H1 (cell line): ENCODE measurements at regions not wholly inside any gene's neighbourhood (a gene's known extent, or its start where the extent isn't known, plus 50 kb on each side); places are given as distances from the start of the nearest gene placed in this dataset.

ENCODE experiments used
- CTCF ChIA-PET: fragments of 300-600 bp; sonication (Branson Sonifier 250); formaldehyde crosslinking; loops from one replicate; lab custom pipeline; 2021; ENCODE audit not compliant: partially characterized antibody; lab: Charles Lee
- POLR2A ChIA-PET: fragments of 300-600 bp; sonication (Branson Sonifier 250); formaldehyde crosslinking; loops from one replicate; lab custom pipeline; 2021; ENCODE audit warnings: inconsistent platforms; ENCODE audit not compliant: partially characterized antibody; lab: Charles Lee
- DNase-seq, 2 experiments: peaks; one replicate each; pipeline versions ENCODE4 v3.0.0 to v3.0.0-alpha.2; 2010 to 2022; ENCODE audit warnings: low spot score in 2 of 2, low read depth in 1 of 2, mixed read lengths in 1 of 2
- FAIRE-seq: peaks from 2 replicates; lab custom pipeline; 2011; peaks lifted over from hg19 to GRCh38; lab: Jason Lieb, UNC
- H2AFZ ChIP-seq: 2 replicates; pipeline ENCODE4 v1.8.1; 2012; ENCODE audit warnings: low read length, inconsistent platforms
- H2AK5ac ChIP-seq: 2 replicates; pipeline ENCODE4 v1.6.1; 2013; ENCODE audit warnings: low read depth, low read length
- H2BK120ac ChIP-seq: replicated peaks from 2 replicates; pipeline ENCODE3; 2013; ENCODE audit warnings: low read depth, low read length, inconsistent platforms
- H2BK12ac ChIP-seq: 2 replicates; pipeline ENCODE4 v1.6.1; 2013; ENCODE audit warnings: low read depth, low read length
- H2BK15ac ChIP-seq: 2 replicates; pipeline ENCODE4 v1.6.1; 2013; ENCODE audit warnings: low read length
- H2BK20ac ChIP-seq: 2 replicates; pipeline ENCODE4 v1.6.1; 2013; ENCODE audit warnings: low read length
- H2BK5ac ChIP-seq: 2 replicates; pipeline ENCODE4 v1.6.1; 2013; ENCODE audit warnings: low read depth, low read length
- H3K14ac ChIP-seq: 2 replicates; pipeline ENCODE4 v1.6.1; 2013; ENCODE audit warnings: inconsistent platforms; ENCODE audit not compliant: insufficient read length
- H3K18ac ChIP-seq: 2 replicates; pipeline ENCODE4 v1.6.1; 2013; ENCODE audit warnings: low read length; ENCODE audit errors: extremely low read depth
- H3K23ac ChIP-seq: 2 replicates; pipeline ENCODE4 v1.6.1; 2013; ENCODE audit warnings: inconsistent platforms; ENCODE audit not compliant: insufficient read length
- H3K23me2 ChIP-seq: 2 replicates; pipeline ENCODE4 v1.6.1; 2013; ENCODE audit warnings: low read depth, low read length
- H3K27ac ChIP-seq: 2 replicates; pipeline ENCODE4 v1.6.1; 2011; ENCODE audit warnings: low read depth, low read length, inconsistent platforms
- H3K27me3 ChIP-seq, 4 experiments: replicated peaks in 1 of 4; 1 replicate in 1 of 4; 2 replicates in 3 of 4; pipeline versions ENCODE4 v1.6.1 to v1.8.1; 2011 to 2013; ENCODE audit warnings: low read length in 3 of 4, mild to moderate bottlenecking in 3 of 4, inconsistent platforms in 2 of 4, mixed read lengths in 2 of 4, moderate library complexity in 1 of 4; ENCODE audit not compliant: control insufficient read depth in 3 of 4, insufficient read depth in 3 of 4; ENCODE audit errors: extremely low read depth in 1 of 4
- H3K36me3 ChIP-seq, 4 experiments: 2 replicates each; pipeline versions ENCODE4 v1.6.1 to v1.8.1; 2011 to 2013; ENCODE audit warnings: mild to moderate bottlenecking in 4 of 4, low read length in 3 of 4, moderate library complexity in 2 of 4, control low read depth in 1 of 4, inconsistent platforms in 1 of 4; ENCODE audit not compliant: insufficient read depth in 4 of 4, control insufficient read depth in 2 of 4
- H3K4ac ChIP-seq: replicated peaks from 2 replicates; pipeline ENCODE3; 2013; ENCODE audit warnings: low read length, low read depth, mixed read lengths, inconsistent platforms; ENCODE audit not compliant: insufficient read length
- H3K4me1 ChIP-seq, 4 experiments: replicated peaks in 1 of 4; 1 replicate in 1 of 4; 2 replicates in 3 of 4; pipeline versions ENCODE4 v1.6.1 to v1.8.1; 2011 to 2013; ENCODE audit warnings: low read length in 3 of 4, inconsistent platforms in 2 of 4, mixed read lengths in 1 of 4; ENCODE audit not compliant: insufficient read depth in 4 of 4, control insufficient read depth in 3 of 4
- H3K4me2 ChIP-seq, 2 experiments: 2 replicates each; pipeline versions ENCODE4 v1.6.1 to v1.8.1; 2011 to 2013; ENCODE audit warnings: low read depth in 2 of 2, low read length in 2 of 2, control low read depth in 1 of 2, inconsistent platforms in 1 of 2, mild to moderate bottlenecking in 1 of 2; ENCODE audit not compliant: insufficient read depth in 1 of 2
- H3K4me3 ChIP-seq, 4 experiments: fragments of 200-600, 300-600 bp in 1 of 4; sonication (generic), shearing (Covaris generic), sonication (Bioruptor Twin) in 1 of 4; 2 replicates each; pipeline versions ENCODE4 v1.5.1 to v1.8.1; 2011 to 2016; ENCODE audit warnings: low read length in 4 of 4, low read depth in 3 of 4, control low read depth in 2 of 4, inconsistent platforms in 2 of 4, mild to moderate bottlenecking in 2 of 4, mixed read lengths in 1 of 4, moderate library complexity in 1 of 4; ENCODE audit not compliant: insufficient read depth in 2 of 4; ENCODE audit errors: extremely low read depth in 1 of 4
- H3K56ac ChIP-seq: replicated peaks from 2 replicates; pipeline ENCODE3; 2013; ENCODE audit warnings: low read depth, mild to moderate bottlenecking, mixed read lengths, low read length, inconsistent platforms; ENCODE audit not compliant: insufficient read length
- H3K79me1 ChIP-seq: 2 replicates; pipeline ENCODE4 v1.6.1; 2013; ENCODE audit warnings: low read depth, low read length, control low read depth
- H3K79me2 ChIP-seq, 2 experiments: 2 replicates each; pipeline versions ENCODE4 v1.6.1 to v1.8.1; 2012 to 2013; ENCODE audit warnings: low read length in 2 of 2, mild to moderate bottlenecking in 2 of 2, inconsistent platforms in 1 of 2; ENCODE audit not compliant: insufficient read depth in 2 of 2, control insufficient read depth in 1 of 2
- H3K9ac ChIP-seq, 4 experiments: replicated peaks in 1 of 4; 1 replicate in 1 of 4; 2 replicates in 3 of 4; pipeline versions ENCODE4 v1.6.1 to v1.8.1; 2011 to 2013; ENCODE audit warnings: low read depth in 3 of 4, low read length in 3 of 4, control low read depth in 2 of 4, mild to moderate bottlenecking in 2 of 4, moderate library complexity in 2 of 4, inconsistent platforms in 1 of 4; ENCODE audit errors: extremely low read depth in 1 of 4
- H3K9me3 ChIP-seq, 2 experiments: 2 replicates each; pipeline versions ENCODE4 v1.6.1 to v1.8.1; 2012 to 2013; ENCODE audit warnings: mild to moderate bottlenecking in 2 of 2, moderate library complexity in 2 of 2, control low read depth in 1 of 2, inconsistent platforms in 1 of 2, low read depth in 1 of 2, low read length in 1 of 2, mixed read lengths in 1 of 2; ENCODE audit not compliant: insufficient read depth in 2 of 2
- H4K20me1 ChIP-seq, 2 experiments: replicated peaks in 1 of 2; 2 replicates each; pipeline versions ENCODE3 to v1.8.1; 2011 to 2013; ENCODE audit warnings: inconsistent platforms in 2 of 2, low read length in 2 of 2, mild to moderate bottlenecking in 1 of 2; ENCODE audit not compliant: insufficient read depth in 2 of 2, control insufficient read depth in 1 of 2
- H4K5ac ChIP-seq: 2 replicates; pipeline ENCODE4 v1.6.1; 2013; ENCODE audit warnings: low read length, low read depth, mixed read lengths, inconsistent platforms; ENCODE audit not compliant: insufficient read length
- H4K8ac ChIP-seq: 2 replicates; pipeline ENCODE4 v1.8.0; 2013; ENCODE audit warnings: mild to moderate bottlenecking, moderate library complexity, low read length, inconsistent platforms; ENCODE audit not compliant: insufficient read depth; ENCODE audit errors: extremely low read depth
- H4K91ac ChIP-seq: replicated peaks from 2 replicates; pipeline ENCODE3; 2013; ENCODE audit warnings: low read length, mixed read lengths, inconsistent platforms; ENCODE audit not compliant: insufficient read length
- CHD2 ChIP-seq: IDR thresholded peaks from 2 replicates; pipeline ENCODE4 v1.6.1; 2012; ENCODE audit warnings: low read length, improper control_type of control experiment
- PHF8 ChIP-seq: fragments of 200-600 bp; sonication (generic); conservative IDR thresholded peaks from 2 replicates; pipeline ENCODE4 v1.7.1; 2012; ENCODE audit warnings: low read depth, mild to moderate bottlenecking, inconsistent platforms, low read length, moderate library complexity
- RAD21 ChIP-seq, 2 experiments: IDR thresholded peaks in 1 of 2; conservative IDR thresholded peaks in 1 of 2; 2 replicates each; pipeline ENCODE4 v1.6.1; 2011; ENCODE audit warnings: low read depth in 2 of 2, low read length in 2 of 2, improper control_type of control experiment in 1 of 2, inconsistent platforms in 1 of 2, mild to moderate bottlenecking in 1 of 2, moderate library complexity in 1 of 2
- RNF2 ChIP-seq: fragments of 200-900, 300-1000 bp; sonication (generic); IDR thresholded peaks from 2 replicates; pipeline ENCODE4 v1.7.1; 2016; ENCODE audit warnings: borderline replicate concordance, low read depth, mild to moderate bottlenecking, antibody characterized with exemption, low read length; ENCODE audit not compliant: poor library complexity, severe bottlenecking; ENCODE audit errors: missing control alignments
- SIN3A ChIP-seq, 2 experiments: IDR thresholded peaks in 1 of 2; conservative IDR thresholded peaks in 1 of 2; 2 replicates each; pipeline ENCODE4 v1.6.1; 2011 to 2012; ENCODE audit warnings: low read length in 2 of 2, improper control_type of control experiment in 1 of 2, low read depth in 1 of 2, mild to moderate bottlenecking in 1 of 2
- TAF1 ChIP-seq: IDR thresholded peaks from 2 replicates; pipeline ENCODE4 v1.6.1; 2011; ENCODE audit warnings: mild to moderate bottlenecking, low read depth, low read length
- WGBS, 2 experiments: shearing (Covaris generic) in 1 of 2; methylation state at CpG; one replicate each; pipeline versions ENCODE4 v1.1.6 to v1.1.7; 2013 to 2015; ENCODE audit warnings: low lambda C conversion rate in 2 of 2, mixed read lengths in 2 of 2, inconsistent platforms in 1 of 2, low coverage in 1 of 2, missing lambda C conversion rate in 1 of 2; ENCODE audit not compliant: insufficient replicate concordance in 2 of 2, insufficient coverage in 1 of 2, insufficient read length in 1 of 2; ENCODE audit errors: extremely low coverage in 1 of 2, missing lambda C conversion rate in 1 of 2; 5-methylcytosine and 5-hydroxymethylcytosine counted together

DNA sequence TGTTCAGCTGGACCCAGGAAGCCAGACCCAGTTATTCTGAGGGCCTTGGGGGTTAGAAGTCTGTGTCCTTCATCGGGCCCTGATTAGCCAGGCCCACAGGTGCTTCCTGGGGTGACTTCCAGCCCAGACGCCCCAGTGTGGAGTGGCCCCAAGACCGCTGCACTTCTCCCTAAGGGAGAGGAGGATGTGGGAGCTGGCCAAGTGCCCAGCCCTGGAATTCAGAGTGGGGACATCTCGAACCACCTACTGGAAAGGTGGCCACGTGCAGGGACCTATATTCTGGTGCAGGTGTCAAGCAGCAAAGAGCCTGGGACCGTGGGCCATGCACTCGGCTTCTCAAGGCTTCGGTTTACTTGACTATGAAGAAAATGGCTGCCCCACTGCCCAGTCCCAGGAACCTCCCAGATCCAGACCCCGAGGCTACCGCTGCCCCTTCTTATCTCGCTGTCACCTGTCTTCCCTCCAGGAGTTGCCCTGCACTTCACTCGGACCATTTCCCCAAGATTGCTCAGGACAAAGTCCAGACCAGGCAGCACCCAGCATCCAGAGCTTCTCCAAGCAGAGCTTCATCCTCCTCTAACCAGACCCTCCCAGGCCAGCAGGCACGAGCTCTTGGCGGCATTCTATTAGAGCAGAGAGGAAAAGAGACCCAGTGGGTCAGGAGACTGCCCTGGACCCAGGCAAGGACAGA, 142.8 kb upstream of the ID2 start:
- ChIA-PET CTCF (interaction anchor here (1.0 to 2.3 kb wide), 7 partner anchors 9 to 148 kb away, joined by 3 to 9 read pairs (median 3); no protein-coding TSS in a partner anchor), POLR2A (no interaction called here)
- FAIRE-seq (no peak), DNase-seq (no peak)
- H2BK120ac ChIP-seq: no peak overlapping the region
- no peak overlapping the region for H2BK5ac ChIP-seq
- no peak overlapping the region for H2BK20ac ChIP-seq
- H3K27ac ChIP-seq: no peak overlapping the region
- no peak overlapping the region for H4K5ac ChIP-seq
- H2AK5ac ChIP-seq: no peak overlapping the region
- no peak overlapping the region for H3K4me3 ChIP-seq
- no peaks in the 10 kb centered on the region for H3K79me2 ChIP-seq
- H3K36me3 ChIP-seq: no peaks in the 10 kb centered on the region
- H2BK15ac ChIP-seq: no peak overlapping the region
- H3K23me2 ChIP-seq: no peaks in the 10 kb centered on the region
- H3K4me1 ChIP-seq: peaks cover 0 to 6% (median 0%) of the 10 kb centered on the region in 4 experiments; a peak in 1 of 7 replicates
- no peak overlapping the region for H3K9ac ChIP-seq
- no peaks in the 10 kb centered on the region for H4K20me1 ChIP-seq
- H3K14ac ChIP-seq: no peak overlapping the region
- TF ChIP-seq RNF2 (no peak), PHF8 (no peak), RAD21 (IDR thresholded peaks at IDR 0.05 in 1 of 2, conservative IDR thresholded peaks at IDR 0.05 in 1 of 2; ENCODE audit: low read depth in 2 of 2, low read length in 2 of 2) (no peak), SIN3A (conservative IDR thresholded peaks at IDR 0.05 in 1 of 2, IDR thresholded peaks at IDR 0.05 in 1 of 2; ENCODE audit: low read depth in 1 of 2, low read length in 2 of 2) (no peak), CHD2 (no peak), TAF1 (no peak)
- no peaks in the 10 kb centered on the region for H3K79me1 ChIP-seq
- no peak overlapping the region for H2AFZ ChIP-seq
- no peak overlapping the region for H4K91ac ChIP-seq
- no peak overlapping the region for H3K4me2 ChIP-seq
- 94% methylated on average over 12 of the region's 14 CpGs; no CpG with 5 or more reads in 1 of the 2 experiments for WGBS, 2 experiments
- H3K56ac ChIP-seq: no peak overlapping the region
- H3K4ac ChIP-seq: no peak overlapping the region
- no peak overlapping the region for H3K23ac ChIP-seq
- no peaks in the 10 kb centered on the region for H3K9me3 ChIP-seq
- no peak overlapping the region for H4K8ac ChIP-seq
- no peak overlapping the region for H2BK12ac ChIP-seq
- no peaks in the 10 kb centered on the region for H3K27me3 ChIP-seq
- no peak overlapping the region for H3K18ac ChIP-seq
